ENCODE measurements at regions not wholly inside any gene's neighbourhood (a gene's known extent, or its start where the extent isn't known, plus 50 kb on each side); places are given as distances from the start of the nearest gene placed in this dataset.

DNA sequence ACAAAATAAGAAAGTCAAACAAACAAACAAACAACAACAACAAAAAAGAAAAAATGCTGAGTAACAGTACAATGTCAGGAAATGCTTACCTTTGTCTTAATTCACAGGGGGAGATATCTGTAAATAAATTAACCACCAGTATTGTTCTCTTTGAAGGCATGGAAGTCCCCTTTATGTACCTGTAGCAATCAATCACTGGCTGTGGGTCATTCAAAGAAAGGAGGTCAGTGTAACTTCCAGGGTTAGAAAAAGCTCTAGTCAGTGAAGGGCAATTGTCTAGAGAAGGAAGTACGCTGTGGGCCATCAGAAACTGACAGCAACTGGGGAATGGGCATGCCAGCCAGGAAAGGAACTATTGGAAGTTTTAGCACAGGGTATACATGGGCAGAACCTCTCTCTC is 121.5 kb upstream of the LUZP2 start:
- peaks cover 4% of the 10 kb centered on the region; the same call in 1 of the 2 replicates for H3K9me3 Mint-ChIP-seq
- no peak overlapping the region for H3K4me3 Mint-ChIP-seq
- H3K36me3 Mint-ChIP-seq (ENCODE audit: low read depth) = no peaks in the 10 kb centered on the region
- TF ChIP-seq, protein P1, sequence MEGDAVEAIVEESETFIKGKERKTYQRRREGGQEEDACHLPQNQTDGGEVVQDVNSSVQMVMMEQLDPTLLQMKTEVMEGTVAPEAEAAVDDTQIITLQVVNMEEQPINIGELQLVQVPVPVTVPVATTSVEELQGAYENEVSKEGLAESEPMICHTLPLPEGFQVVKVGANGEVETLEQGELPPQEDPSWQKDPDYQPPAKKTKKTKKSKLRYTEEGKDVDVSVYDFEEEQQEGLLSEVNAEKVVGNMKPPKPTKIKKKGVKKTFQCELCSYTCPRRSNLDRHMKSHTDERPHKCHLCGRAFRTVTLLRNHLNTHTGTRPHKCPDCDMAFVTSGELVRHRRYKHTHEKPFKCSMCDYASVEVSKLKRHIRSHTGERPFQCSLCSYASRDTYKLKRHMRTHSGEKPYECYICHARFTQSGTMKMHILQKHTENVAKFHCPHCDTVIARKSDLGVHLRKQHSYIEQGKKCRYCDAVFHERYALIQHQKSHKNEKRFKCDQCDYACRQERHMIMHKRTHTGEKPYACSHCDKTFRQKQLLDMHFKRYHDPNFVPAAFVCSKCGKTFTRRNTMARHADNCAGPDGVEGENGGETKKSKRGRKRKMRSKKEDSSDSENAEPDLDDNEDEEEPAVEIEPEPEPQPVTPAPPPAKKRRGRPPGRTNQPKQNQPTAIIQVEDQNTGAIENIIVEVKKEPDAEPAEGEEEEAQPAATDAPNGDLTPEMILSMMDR (IDR thresholded peaks at IDR 0.05) = no peak
- H3K4me1 Mint-ChIP-seq (ENCODE audit: low read depth) = no peaks in the 10 kb centered on the region; the same call in 1 of the 2 replicates
- DNase-seq = no peak
- no peaks in the 10 kb centered on the region; the same call in 1 of the 2 replicates for H3K27me3 Mint-ChIP-seq (ENCODE audit: insufficient read depth)
- no peak overlapping the region for H3K27ac Mint-ChIP-seq

DNA sequence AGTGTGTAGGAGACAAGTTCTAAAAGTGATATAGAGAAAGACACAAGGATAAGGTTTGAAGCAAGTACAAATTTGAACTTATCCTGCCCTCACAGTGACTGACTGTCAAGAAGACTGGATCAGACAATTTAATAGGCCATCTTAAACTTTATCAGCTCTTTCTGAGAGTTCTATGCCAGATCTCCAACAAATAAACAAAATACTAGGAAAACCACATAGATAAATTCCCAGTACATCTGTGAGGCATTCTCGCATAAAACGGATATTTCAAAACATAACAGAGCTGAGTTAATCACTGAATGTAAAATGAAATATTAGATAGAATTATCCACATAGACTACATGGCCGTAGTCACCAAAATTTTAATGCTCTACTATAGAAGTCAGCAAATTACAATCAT is 120.9 kb upstream of the LUZP2 start:
- no peaks in the 10 kb centered on the region for H3K27me3 Mint-ChIP-seq (ENCODE audit: insufficient read depth)
- no peak for DNase-seq
- no peak overlapping the region for H3K27ac Mint-ChIP-seq
- TF ChIP-seq, protein P1 (IDR thresholded peaks at IDR 0.05) = no peak
- peaks cover 4% of the 10 kb centered on the region; the same call in 1 of the 2 replicates for H3K9me3 Mint-ChIP-seq
- no peak overlapping the region for H3K4me3 Mint-ChIP-seq
- H3K4me1 Mint-ChIP-seq (ENCODE audit: low read depth) = no peaks in the 10 kb centered on the region; the same call in 1 of the 2 replicates
- H3K36me3 Mint-ChIP-seq (ENCODE audit: low read depth) = no peaks in the 10 kb centered on the region

DNA sequence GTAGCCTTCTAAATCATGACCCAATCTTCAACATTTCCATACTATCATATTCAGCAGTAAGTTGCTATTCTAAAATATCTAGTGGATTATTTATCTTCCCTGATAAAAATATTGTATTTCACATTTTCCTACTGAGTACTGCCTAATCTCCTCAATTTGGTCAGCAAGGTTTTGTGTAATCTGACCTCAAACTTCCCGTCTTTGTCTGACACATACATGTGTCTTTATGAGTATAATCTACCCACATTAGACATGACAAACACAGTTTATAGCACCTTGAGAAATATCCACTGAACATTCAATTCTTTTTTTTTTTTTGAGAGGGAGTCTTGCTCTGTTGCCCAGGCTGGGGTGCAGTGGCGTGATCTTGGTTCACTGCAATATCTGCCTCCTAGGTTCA is 113.7 kb upstream of the LUZP2 start:
- H3K4me1 Mint-ChIP-seq (ENCODE audit: low read depth) = peaks cover 19% of the 10 kb centered on the region; the same call in 1 of the 2 replicates
- H3K36me3 Mint-ChIP-seq (ENCODE audit: low read depth) = no peaks in the 10 kb centered on the region
- TF ChIP-seq, protein P1 (IDR thresholded peaks at IDR 0.05) = no peak
- H3K4me3 Mint-ChIP-seq = no peak overlapping the region
- no peak overlapping the region for H3K27ac Mint-ChIP-seq
- no peaks in the 10 kb centered on the region for H3K27me3 Mint-ChIP-seq (ENCODE audit: insufficient read depth)
- no peaks in the 10 kb centered on the region for H3K9me3 Mint-ChIP-seq
- no peak for DNase-seq

DNA sequence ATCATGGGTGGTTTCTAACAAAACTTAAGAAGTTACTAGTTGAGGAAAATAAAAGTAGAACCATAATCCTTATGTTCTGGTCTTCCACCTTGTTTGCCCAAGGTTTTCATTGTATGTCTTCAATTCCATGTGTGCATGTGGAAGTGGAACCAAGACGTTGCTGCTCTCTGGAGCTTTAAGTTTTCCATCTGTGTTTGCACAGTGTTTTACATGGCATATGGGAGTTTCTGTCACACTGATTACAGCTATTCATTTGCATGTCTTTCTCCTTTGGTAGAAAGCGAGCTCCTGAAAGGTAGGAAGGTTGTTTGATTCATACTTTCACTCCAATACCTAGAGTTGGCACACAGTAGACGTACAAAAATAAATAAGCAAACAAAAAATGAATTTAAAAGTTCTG is 112.6 kb upstream of the LUZP2 start:
- Mint-ChIP-seq H3K9me3 (no peaks in the 10 kb centered on the region), H3K27ac (no peak overlapping the region), H3K36me3 (ENCODE audit: low read depth) (no peaks in the 10 kb centered on the region), H3K4me1 (ENCODE audit: low read depth) (peaks cover 19% of the 10 kb centered on the region; the same call in 1 of the 2 replicates), H3K4me3 (no peak overlapping the region), H3K27me3 (ENCODE audit: insufficient read depth) (no peaks in the 10 kb centered on the region)
- DNase-seq = no peak
- TF ChIP-seq, protein P1 (IDR thresholded peaks at IDR 0.05) = no peak

DNA sequence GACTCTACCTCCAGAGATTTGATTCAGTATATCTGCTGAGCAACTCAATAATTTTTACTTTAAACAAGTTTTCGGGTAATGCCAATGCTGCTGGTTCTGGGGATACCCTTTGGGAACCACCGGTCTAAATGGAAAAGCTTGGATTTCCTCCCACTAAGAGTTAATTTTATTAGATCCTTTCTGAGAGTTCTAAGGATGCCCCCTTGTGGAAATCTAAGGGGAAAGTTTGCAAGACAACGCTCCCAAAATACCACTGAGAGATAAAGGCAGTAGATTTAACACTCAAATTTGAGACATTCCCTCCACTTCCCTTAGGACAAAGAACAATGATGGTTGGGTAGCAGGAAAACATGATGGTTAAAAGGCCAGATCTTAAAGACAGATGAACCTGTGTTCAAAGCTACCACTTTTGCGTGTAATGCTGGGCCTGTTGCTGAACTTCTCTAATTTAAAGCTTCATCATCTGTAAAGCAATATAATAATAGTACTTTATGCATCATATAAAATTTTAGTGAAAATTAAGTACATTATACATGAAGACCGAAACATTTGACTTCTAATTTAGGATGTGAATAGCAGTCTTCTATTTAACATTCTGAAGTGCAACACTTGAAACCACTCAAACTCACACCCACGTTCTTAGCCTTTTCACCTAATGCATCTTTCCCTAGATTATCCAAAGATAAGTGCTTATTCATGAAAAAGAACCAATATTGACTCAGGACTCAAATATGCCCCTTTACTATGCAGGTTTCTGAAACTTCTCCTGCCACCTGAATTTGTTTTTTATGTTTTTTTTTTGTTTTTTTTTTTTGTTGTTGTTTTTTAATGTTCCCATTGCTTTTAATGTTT is 110.1 kb upstream of the LUZP2 start:
- Mint-ChIP-seq H3K27me3 (ENCODE audit: insufficient read depth) (no peaks in the 10 kb centered on the region), H3K27ac (no peak overlapping the region), H3K4me1 (ENCODE audit: low read depth) (peaks cover 37% of the 10 kb centered on the region; the same call in 1 of the 2 replicates), H3K9me3 (no peaks in the 10 kb centered on the region), H3K36me3 (ENCODE audit: low read depth) (no peaks in the 10 kb centered on the region), H3K4me3 (no peak overlapping the region)
- TF ChIP-seq, protein P1 (IDR thresholded peaks at IDR 0.05) = peak; percentile 78
- DNase-seq = peak; percentile 25

Measured in HFFc6 (cell line).